Transverse colon (tissue), 4 donors: ENCODE measurements at regions not wholly inside any gene's neighbourhood (a gene's known extent, or its start where the extent isn't known, plus 50 kb on each side); places are given as distances from the start of the nearest gene placed in this dataset.
"Not testable (repeated sequence)": the region's sequence is repeated elsewhere in the genome, so short reads cannot be mapped to it uniquely, and the experiment has no call there.

ENCODE experiments used
- DNase-seq: peaks from one replicate; pipeline ENCODE4 v3.0.0-alpha.2; 2019
- H3K27ac ChIP-seq, 4 donors: fragments of 200-600 bp; sonication (generic); 2 replicates each; pipeline ENCODE4 v1.5.1; 2016 to 2018; ENCODE audit warnings: inconsistent platforms in 4 of 4
- H3K27me3 ChIP-seq: fragments of 200-600 bp; sonication (generic); 2 replicates; pipeline ENCODE4 v1.5.1; 2017; ENCODE audit warnings: inconsistent platforms
- H3K36me3 ChIP-seq, 4 donors: fragments of 200-600 bp; sonication (generic); 2 replicates each; pipeline ENCODE4 v1.5.1; 2017 to 2019; ENCODE audit warnings: inconsistent platforms in 4 of 4
- H3K4me1 ChIP-seq, 4 donors: fragments of 200-600 bp; sonication (generic); 2 replicates each; pipeline ENCODE4 v1.5.1; 2017 to 2020; ENCODE audit warnings: inconsistent platforms in 4 of 4
- H3K4me3 ChIP-seq, 4 donors: fragments of 200-600 bp; sonication (generic); 1 replicate in 1 of 4; 2 replicates in 3 of 4; pipeline versions ENCODE4 v1.5.1 to v1.6.1; 2017 to 2019; ENCODE audit warnings: inconsistent platforms in 4 of 4
- H3K9me3 ChIP-seq, 2 donors: fragments of 200-600 bp; sonication (generic); 2 replicates each; pipeline ENCODE4 v1.5.1; 2017 to 2019; ENCODE audit warnings: inconsistent platforms in 2 of 2
- CTCF ChIP-seq, 5 experiments: fragments of 200-600 bp in 3 of 5; fragments of 450-650 bp in 2 of 5; sonication (generic) in 3 of 5; IDR thresholded peaks; 1 replicate in 2 of 5; 2 replicates in 3 of 5; pipeline ENCODE4 v1.5.1; 2016 to 2017; ENCODE audit warnings: antibody characterized with exemption in 5 of 5, inconsistent platforms in 3 of 5, mild to moderate bottlenecking in 2 of 5, moderate library complexity in 1 of 5
- EP300 ChIP-seq: sonication (generic); formaldehyde crosslinking; IDR thresholded peaks from one replicate; pipeline ENCODE4 v1.6.1; 2017; ENCODE audit warnings: antibody characterized with exemption, low read depth
- POLR2A ChIP-seq: fragments of 450-650 bp; IDR thresholded peaks from one replicate; pipeline ENCODE4 v1.6.1; 2016; ENCODE audit warnings: antibody characterized with exemption, mild to moderate bottlenecking, moderate library complexity
- POLR2AphosphoS5 ChIP-seq, 3 donors: sonication (generic); formaldehyde crosslinking; IDR thresholded peaks; one replicate each; pipeline ENCODE4 v1.6.1; 2016; ENCODE audit warnings: antibody characterized with exemption in 3 of 3
- whole genome bisulfite sequencing, 2 donors: methylation state at CpG; one replicate each; pipeline ENCODE4 v1.1.5; 2018; ENCODE audit warnings: low coverage in 1 of 2; 5-methylcytosine and 5-hydroxymethylcytosine counted together
- in situ Hi-C, 4 donors: fragments of 200-750 bp; cut with MboI; loops; one replicate each; pipeline versions ENCODE4 v1.15.0 to v1.15.1; 2017; ENCODE audit warnings: low sequenced_read_pairs in 3 of 4, low pct_ligation_motif_present in 1 of 4, low pct_unique_long_range_greater_than_20kb in 1 of 4
- intact Hi-C: fragments of 100-400 bp; cut with DNase I; formaldehyde crosslinking; loops from one replicate; pipeline ENCODE4 v1.15.1; 2023; ENCODE audit warnings: low total_unique reads

- no peaks in the 10 kb centered on the region for H3K27me3 ChIP-seq
- H3K4me1 ChIP-seq, result no peaks in the 10 kb centered on the region
- no peak for TF ChIP-seq POLR2A
- no peak for DNase-seq
- in situ Hi-C loops (no loop called here), intact Hi-C loops (no loop called here)
- H3K27ac ChIP-seq, result no peak overlapping the region
- no peak overlapping the region for H3K4me3 ChIP-seq
- no peaks in the 10 kb centered on the region for H3K9me3 ChIP-seq
- no peaks in the 10 kb centered on the region for H3K36me3 ChIP-seq
Measured at GRCh38 chr18:30597202-30597601, 445.3 kb downstream of the DSC3 start.

GRCh38 chr18:30596635-30597034, 445.9 kb downstream of the DSC3 start:
- Histone ChIP-seq H3K9me3 (no peaks in the 10 kb centered on the region), H3K4me3 (no peak overlapping the region), H3K27me3 (no peaks in the 10 kb centered on the region), H3K27ac (no peak overlapping the region), H3K36me3 (no peaks in the 10 kb centered on the region), H3K4me1 (no peaks in the 10 kb centered on the region)
- intact Hi-C loops (no loop called here), in situ Hi-C loops (no loop called here)
- DNase-seq, result no peak
- TF ChIP-seq EP300 (no peak), POLR2A (no peak), POLR2AphosphoS5 (IDR thresholded peaks at IDR 0.05) (no peak)

- H3K4me3 ChIP-seq, result no peak overlapping the region
- TF ChIP-seq POLR2AphosphoS5 (IDR thresholded peaks at IDR 0.05) (no peak), POLR2A (no peak), EP300 (no peak), CTCF (IDR thresholded peaks at IDR 0.05) (no peak)
- no peaks in the 10 kb centered on the region for H3K27me3 ChIP-seq
- no peaks in the 10 kb centered on the region for H3K9me3 ChIP-seq
- intact Hi-C loops (no loop called here), in situ Hi-C loops (no loop called here)
- WGBS, 2 donors, result 80 to 93% methylated on average over 1 of the region's 1 CpG
- H3K36me3 ChIP-seq, result no peaks in the 10 kb centered on the region
- no peak overlapping the region for H3K27ac ChIP-seq
- DNase-seq, result no peak
- H3K4me1 ChIP-seq, result no peaks in the 10 kb centered on the region
Measured at GRCh38 chr18:30595942-30596341, 446.6 kb downstream of the DSC3 start.

GRCh38 chr18:30594911-30595310, 447.6 kb downstream of the DSC3 start:
- H3K4me1 ChIP-seq, H3K9me3 ChIP-seq, H3K4me3 ChIP-seq, H3K27ac ChIP-seq, DNase-seq, intact Hi-C loops, H3K36me3 ChIP-seq, H3K27me3 ChIP-seq, in situ Hi-C loops: not testable (repeated sequence)
- WGBS, 2 donors, result 69 to 91% methylated on average over 3 to 18 of the region's 18 CpGs

GRCh38 chr18:30591462-30591861, 451.1 kb downstream of the DSC3 start:
- TF ChIP-seq EP300 (no peak), POLR2A (no peak), POLR2AphosphoS5 (IDR thresholded peaks at IDR 0.05) (no peak), CTCF (IDR thresholded peaks at IDR 0.05) (no peak)
- Histone ChIP-seq H3K27ac (no peak overlapping the region), H3K4me3 (no peak overlapping the region), H3K27me3 (no peaks in the 10 kb centered on the region), H3K36me3 (no peaks in the 10 kb centered on the region), H3K9me3 (no peaks in the 10 kb centered on the region), H3K4me1 (no peaks in the 10 kb centered on the region)
- in situ Hi-C loops (no loop called here), intact Hi-C loops (no loop called here)
- no peak for DNase-seq

- H3K9me3 ChIP-seq, result no peaks in the 10 kb centered on the region
- no peak for DNase-seq
- no peaks in the 10 kb centered on the region for H3K36me3 ChIP-seq
- H3K27me3 ChIP-seq, result no peaks in the 10 kb centered on the region
- H3K4me3 ChIP-seq, result no peak overlapping the region
- H3K4me1 ChIP-seq, result no peaks in the 10 kb centered on the region
- intact Hi-C loops, result no loop called here
- in situ Hi-C loops, result no loop called here
- TF ChIP-seq POLR2A (no peak), EP300 (no peak), POLR2AphosphoS5 (IDR thresholded peaks at IDR 0.05) (no peak), CTCF (IDR thresholded peaks at IDR 0.05) (no peak)
- no peak overlapping the region for H3K27ac ChIP-seq
Measured at GRCh38 chr18:30588673-30589164, 453.8 kb downstream of the DSC3 start.
